MCF 10A (cell line): ENCODE measurements at regions not wholly inside any gene's neighbourhood (a gene's known extent, or its start where the extent isn't known, plus 50 kb on each side); places are given as distances from the start of the nearest gene placed in this dataset.

Source experiments
- BruUV-seq: library from RNA; stranded (reverse); fragments of 400-500 nt; replicated peaks from 2 replicates; lab custom pipeline; 2021; lab: Mats Ljungman, UMichigan
- CTCF ChIA-PET: fragments of 300-600 bp; sonication (Branson Sonifier 250); formaldehyde crosslinking; extraction: SDS; loops from one replicate; lab custom pipeline; 2021; ENCODE audit warnings: antibody characterized with exemption, inconsistent platforms; lab: Yijun Ruan, JAX
- POLR2A ChIA-PET: fragments of 300-600, 350-650 bp; sonication (Branson Sonifier 250); formaldehyde crosslinking; extraction: SDS; loops from one replicate; lab custom pipeline; 2020; ENCODE audit warnings: antibody characterized with exemption, inconsistent platforms; lab: Yijun Ruan, JAX
- DNase-seq: peaks from one replicate; pipeline ENCODE4 v3.0.0-alpha.2; 2018; ENCODE audit not compliant: unreplicated experiment
- H3K27ac Mint-ChIP-seq: one replicate; pipeline ENCODE4 v1.8.0; 2022; ENCODE audit warnings: mild to moderate bottlenecking, low read depth, mixed read lengths; ENCODE audit not compliant: unreplicated experiment
- H3K27me3 Mint-ChIP-seq: one replicate; pipeline ENCODE4 v1.8.0; 2022; ENCODE audit warnings: mixed read lengths; ENCODE audit not compliant: insufficient read depth, unreplicated experiment
- H3K36me3 Mint-ChIP-seq: one replicate; pipeline ENCODE4 v1.8.0; 2022; ENCODE audit warnings: mild to moderate bottlenecking, moderate library complexity, mixed read lengths; ENCODE audit not compliant: insufficient read depth, unreplicated experiment
- H3K4me1 Mint-ChIP-seq: one replicate; pipeline ENCODE4 v1.8.0; 2022; ENCODE audit warnings: mixed read lengths; ENCODE audit not compliant: insufficient read depth, unreplicated experiment
- H3K4me3 Mint-ChIP-seq: one replicate; pipeline ENCODE4 v1.8.0; 2022; ENCODE audit warnings: mild to moderate bottlenecking, moderate library complexity, mixed read lengths; ENCODE audit not compliant: unreplicated experiment
- H3K9me3 Mint-ChIP-seq: one replicate; pipeline ENCODE4 v1.8.0; 2022; ENCODE audit warnings: mixed read lengths; ENCODE audit not compliant: unreplicated experiment
- CTCF ChIP-seq: fragments of 200-600 bp; IDR thresholded peaks from one replicate; pipeline ENCODE4 v1.8.0; 2022; ENCODE audit warnings: antibody characterized with exemption, mild to moderate bottlenecking; ENCODE audit not compliant: unreplicated experiment
- intact Hi-C: fragments of 100-400 bp; cut with micrococcal nuclease; formaldehyde crosslinking; loops from 2 replicates; pipeline ENCODE4 v1.14.1; 2022

- POLR2A ChIA-PET, result no interaction called here
- CTCF ChIA-PET, result no interaction called here
- H3K4me1 Mint-ChIP-seq, result peaks cover 12% of the 10 kb centered on the region
- no TSS peak for BruUV-seq
- no peak for DNase-seq
- H3K27me3 Mint-ChIP-seq, result no peaks in the 10 kb centered on the region
- no peaks in the 10 kb centered on the region for H3K36me3 Mint-ChIP-seq
- no peak overlapping the region for H3K4me3 Mint-ChIP-seq
- no peak overlapping the region for H3K27ac Mint-ChIP-seq
- intact Hi-C loops, result no loop called here
- TF ChIP-seq CTCF, result no peak
- H3K9me3 Mint-ChIP-seq, result no peaks in the 10 kb centered on the region
Observed at GRCh38 chr15:31843426-31844055, 186.8 kb upstream of the CHRNA7 start.

DNA sequence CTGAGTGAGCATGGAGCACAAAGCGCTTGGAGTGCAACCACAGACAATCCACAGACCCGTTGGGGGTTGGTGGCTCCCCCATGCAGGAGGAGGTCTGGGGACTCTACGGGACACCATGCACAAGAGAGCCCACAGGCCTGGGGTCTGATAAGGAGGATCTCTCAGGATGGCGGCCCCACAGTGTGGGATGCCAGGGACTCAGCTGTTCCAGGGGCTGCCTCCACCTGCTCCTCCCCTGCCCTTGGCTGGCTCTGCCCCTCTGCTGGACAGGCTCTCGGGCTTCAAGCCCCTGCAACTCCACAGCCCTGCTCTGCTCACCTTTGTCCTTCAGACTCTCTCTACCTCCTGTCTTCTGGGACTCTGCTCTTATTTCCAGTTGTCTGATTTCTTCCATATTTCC is 184.5 kb upstream of the CHRNA7 start:
- Mint-ChIP-seq H3K27ac (no peak overlapping the region), H3K4me1 (peaks cover 8% of the 10 kb centered on the region)

GRCh38 chr15:31847961-31848360 is 182.4 kb upstream of the CHRNA7 start:
- ChIA-PET POLR2A (interaction anchor here (0.7 kb wide), 1 partner anchor 26 kb away, joined by 3 read pairs; no protein-coding TSS in a partner anchor), CTCF (no interaction called here)
- no peaks in the 10 kb centered on the region for H3K27me3 Mint-ChIP-seq
- peaks cover 8% of the 10 kb centered on the region for H3K9me3 Mint-ChIP-seq
- no peaks in the 10 kb centered on the region for H3K4me1 Mint-ChIP-seq
- no peak for TF ChIP-seq CTCF
- H3K4me3 Mint-ChIP-seq, result no peak overlapping the region
- no peaks in the 10 kb centered on the region for H3K36me3 Mint-ChIP-seq
- no TSS peak for BruUV-seq
- intact Hi-C loops, result no loop called here
- DNase-seq, result no peak
- no peak overlapping the region for H3K27ac Mint-ChIP-seq

More for the DNA sequence above, 184.5 kb upstream of the CHRNA7 start:
- Mint-ChIP-seq H3K9me3 (peaks cover 1% of the 10 kb centered on the region), H3K36me3 (no peaks in the 10 kb centered on the region), H3K27me3 (no peaks in the 10 kb centered on the region), H3K4me3 (no peak overlapping the region)
- no TSS peak for BruUV-seq
- ChIA-PET CTCF (no interaction called here), POLR2A (no interaction called here)
- intact Hi-C loops, result no loop called here
- no peak for TF ChIP-seq CTCF
- no peak for DNase-seq

DNA sequence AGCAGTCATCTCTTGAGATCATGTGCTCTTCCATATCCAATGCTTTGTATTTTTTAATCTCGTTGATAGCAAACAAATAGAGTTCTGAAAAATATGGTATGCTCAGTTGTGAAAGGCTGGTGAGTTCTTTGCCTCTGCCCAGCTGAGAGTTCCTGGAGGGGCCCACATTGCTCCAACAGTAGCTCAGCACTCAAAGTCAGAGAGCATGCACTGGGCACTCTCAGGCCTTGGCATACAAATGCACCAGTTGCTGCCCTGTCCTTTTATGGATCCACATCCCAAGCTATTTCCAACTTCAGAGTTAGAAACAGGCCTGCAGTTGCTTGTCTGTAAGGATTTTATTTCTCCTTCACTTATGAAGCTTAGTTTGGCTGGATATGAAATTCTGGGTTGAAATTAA is 181.7 kb upstream of the CHRNA7 start:
- Mint-ChIP-seq H3K27me3 (no peaks in the 10 kb centered on the region), H3K4me3 (no peak overlapping the region), H3K27ac (no peak overlapping the region), H3K4me1 (no peaks in the 10 kb centered on the region), H3K9me3 (peaks cover 8% of the 10 kb centered on the region), H3K36me3 (no peaks in the 10 kb centered on the region)
- intact Hi-C loops, result no loop called here
- CTCF ChIA-PET, result interaction anchor here (1.0 kb wide), 1 partner anchor 18 kb away, joined by 4 read pairs; no protein-coding TSS in a partner anchor
- BruUV-seq, result no TSS peak
- POLR2A ChIA-PET, result no interaction called here
- no peak for DNase-seq
- no peak for TF ChIP-seq CTCF
